H1 (cell line): ENCODE measurements at regions not wholly inside any gene's neighbourhood (a gene's known extent, or its start where the extent isn't known, plus 50 kb on each side); places are given as distances from the start of the nearest gene placed in this dataset.

ENCODE experiments used
- CHD2 ChIP-seq: IDR thresholded peaks from 2 replicates; pipeline ENCODE4 v1.6.1; 2012; ENCODE audit warnings: low read length, improper control_type of control experiment

GRCh38 chr6:169009628-169010027, 244.0 kb downstream of the THBS2 start (continued):
- no peak for TF ChIP-seq CHD2
- TF ChIP-seq, all 59 proteins: peak for 0
